ENCODE measurements at regions not wholly inside any gene's neighbourhood (a gene's known extent, or its start where the extent isn't known, plus 50 kb on each side); places are given as distances from the start of the nearest gene placed in this dataset.

DNA sequence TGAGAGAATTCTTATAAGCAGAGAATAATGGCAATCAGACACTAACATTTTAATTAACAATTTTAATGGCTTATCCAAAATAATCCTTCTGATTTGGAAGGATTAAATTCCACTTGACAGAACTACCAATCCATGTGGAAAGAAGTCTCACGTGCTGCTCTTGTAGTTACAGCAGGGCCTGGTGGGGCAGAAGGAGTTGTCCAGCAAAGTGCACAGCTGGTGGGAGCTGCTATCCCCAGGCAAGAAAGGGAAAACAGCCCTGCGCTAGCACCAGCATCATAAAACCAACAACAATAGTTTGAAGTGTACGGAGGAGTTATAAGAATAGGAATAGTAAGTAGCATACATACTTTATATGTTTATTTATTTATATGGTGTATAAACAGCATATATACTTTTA, 127.4 kb upstream of the TRIM2 start:
- no peak for DNase-seq (ENCODE audit: low spot score)

- DNase-seq (ENCODE audit: low spot score), result no peak
These were observed 124.3 kb upstream of the TRIM2 start for GRCh38 chr4:153079857-153080391.

DNA sequence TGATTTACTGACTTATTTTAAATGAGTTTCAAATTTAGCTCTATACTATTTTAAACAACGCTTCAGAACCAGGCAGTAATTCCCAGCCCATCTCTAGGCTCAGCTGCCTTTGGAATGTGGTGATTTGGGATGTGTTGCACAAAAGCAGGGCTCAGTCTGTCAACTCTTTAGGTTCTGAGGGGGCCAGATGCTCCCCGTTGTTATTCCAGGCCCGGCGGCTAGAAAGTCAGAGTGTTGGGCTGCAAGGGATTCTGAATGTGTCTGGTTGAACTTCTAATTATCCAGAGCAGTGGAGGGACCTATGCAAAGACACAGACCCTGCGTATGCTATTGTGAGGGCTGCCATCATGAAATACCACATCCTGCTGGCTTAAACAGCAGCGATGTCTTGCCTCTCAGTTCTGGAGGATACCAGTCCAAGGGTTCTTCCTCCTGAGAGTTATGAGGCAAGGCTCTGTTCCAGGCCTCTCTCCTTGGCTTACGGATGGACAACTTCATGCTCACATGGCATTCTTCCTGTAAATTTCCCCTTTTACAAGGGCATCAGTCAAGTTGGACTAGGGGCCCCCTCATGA, 123.2 kb upstream of the TRIM2 start:
- DNase-seq (ENCODE audit: low spot score), result no peak

DNA sequence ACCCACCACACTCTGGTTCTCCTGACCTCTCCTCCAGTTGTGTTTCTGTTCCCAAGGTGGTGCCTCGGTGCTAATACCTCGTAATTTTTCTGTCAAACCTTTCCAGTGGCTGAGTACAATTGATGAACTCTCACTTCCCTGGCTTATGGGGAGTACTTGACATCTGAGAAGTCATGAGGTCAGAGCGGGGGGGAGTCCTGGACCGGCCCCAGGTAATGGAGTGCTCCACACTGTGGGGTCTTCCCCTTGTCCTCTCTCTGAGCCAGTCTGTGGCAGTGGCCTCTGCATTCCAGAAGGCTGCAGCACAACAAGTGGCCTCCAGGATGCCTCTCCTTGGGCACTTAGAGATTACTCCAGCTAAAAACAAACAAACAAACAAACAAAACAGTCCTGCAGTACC, 122.5 kb upstream of the TRIM2 start:
- DNase-seq (ENCODE audit: low spot score), result no peak

DNA sequence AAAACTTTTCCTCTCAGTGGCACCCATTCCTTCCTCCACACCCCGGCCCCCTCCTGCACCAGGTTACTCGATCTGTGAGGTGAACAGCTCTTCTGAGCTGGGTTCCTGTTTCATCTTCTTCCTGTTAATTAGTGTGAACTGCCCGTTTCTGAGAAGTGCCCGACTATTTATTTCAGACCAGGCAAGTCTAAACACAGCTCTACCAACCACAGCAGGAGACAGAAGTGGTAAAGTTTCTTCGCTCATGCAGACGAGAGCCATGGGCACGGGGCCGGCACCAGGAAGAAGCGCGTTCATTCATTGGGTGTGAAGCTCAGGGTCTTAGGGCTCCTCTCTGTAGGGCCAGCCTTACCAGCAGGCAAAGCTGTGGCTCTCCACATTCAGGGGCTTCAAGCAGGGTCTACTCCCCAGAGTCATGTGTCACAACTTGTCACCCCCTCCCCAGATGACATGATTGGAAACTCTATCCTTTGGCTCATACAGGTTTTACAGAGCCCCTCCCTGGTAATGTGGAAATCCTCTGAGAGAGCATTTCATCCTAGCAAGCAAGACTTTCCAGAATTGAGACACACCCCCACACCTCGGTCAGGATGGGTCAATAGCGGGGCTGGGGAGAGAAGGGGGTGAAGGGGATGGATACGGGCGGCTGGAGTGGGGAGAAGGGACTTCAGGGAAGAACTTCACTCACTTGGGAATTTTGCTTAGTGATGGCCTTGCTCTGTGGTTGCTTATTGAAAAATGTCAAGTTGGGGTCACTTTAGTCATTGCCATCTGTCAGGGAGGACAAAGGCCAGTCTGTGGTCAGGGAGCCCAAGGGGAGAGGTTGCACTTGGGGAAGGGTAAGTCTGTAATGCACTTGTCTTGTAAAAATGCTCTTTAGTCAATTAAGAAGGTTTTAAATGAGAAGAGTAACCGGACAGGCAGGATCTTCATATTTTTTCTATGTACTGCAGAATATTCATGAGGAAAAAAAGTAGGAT, 121.6 kb upstream of the TRIM2 start:
- no peak for DNase-seq (ENCODE audit: low spot score)

DNA sequence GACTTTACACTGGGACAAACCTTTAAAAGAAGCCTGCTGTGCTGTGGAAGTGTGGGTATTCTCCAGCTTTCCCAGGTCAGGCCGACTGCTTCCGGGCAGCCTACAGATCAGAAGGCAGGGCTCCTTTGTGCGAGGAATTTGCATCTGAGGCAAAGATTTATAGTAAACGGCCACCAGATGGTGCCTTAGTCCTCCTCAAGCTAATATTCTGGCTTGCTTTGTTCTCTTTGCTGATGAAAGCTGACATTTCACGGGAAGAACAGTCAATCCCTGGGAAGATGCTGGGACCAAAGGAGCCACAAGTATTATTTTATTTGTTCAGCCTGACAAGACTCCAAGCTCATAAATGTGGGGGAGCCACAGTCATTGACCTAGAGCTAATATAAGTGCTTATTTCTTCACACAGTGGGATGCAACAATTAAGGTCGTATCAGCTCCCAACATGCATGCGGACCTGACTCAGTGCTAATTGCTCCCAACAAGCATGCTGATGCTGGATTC, 120.7 kb upstream of the TRIM2 start:
- DNase-seq (ENCODE audit: low spot score), result peak; percentile 73

DNA sequence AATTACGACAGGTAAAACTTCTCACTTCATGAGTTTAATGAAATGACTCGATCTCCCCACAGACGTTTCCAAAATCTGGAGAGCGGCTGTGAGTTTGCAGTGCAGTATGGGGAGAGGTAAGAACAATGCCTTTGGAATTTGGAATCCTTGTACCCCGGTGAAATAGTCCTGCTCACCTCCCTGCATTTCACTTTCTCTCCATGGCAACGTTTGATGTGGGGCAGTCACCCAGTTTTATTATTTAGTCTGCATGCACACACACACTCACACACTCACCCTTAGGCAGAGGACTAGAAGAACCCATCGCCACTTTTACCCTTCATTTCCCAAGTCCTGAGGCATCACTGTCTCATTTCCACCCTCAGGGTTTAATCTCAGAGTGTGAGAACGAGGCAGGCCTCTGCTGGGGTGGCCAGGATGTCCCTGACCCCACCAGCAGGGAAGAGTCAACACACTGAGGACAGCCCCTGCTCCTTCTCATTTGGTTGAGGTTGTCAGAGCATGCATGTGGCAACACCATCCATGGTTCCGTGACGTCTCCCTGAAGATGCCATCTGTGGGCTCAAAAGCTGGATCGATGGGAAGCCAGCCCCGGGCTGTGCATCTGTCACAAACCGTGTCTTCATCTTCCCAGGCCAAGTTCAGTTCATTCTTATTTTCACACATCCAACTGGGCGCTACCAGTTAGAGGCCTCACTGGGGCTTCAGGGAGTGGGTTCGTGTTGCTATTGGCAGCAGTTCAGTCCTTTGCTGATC, 119.8 kb upstream of the TRIM2 start:
- no peak for DNase-seq (ENCODE audit: low spot score)

DNA sequence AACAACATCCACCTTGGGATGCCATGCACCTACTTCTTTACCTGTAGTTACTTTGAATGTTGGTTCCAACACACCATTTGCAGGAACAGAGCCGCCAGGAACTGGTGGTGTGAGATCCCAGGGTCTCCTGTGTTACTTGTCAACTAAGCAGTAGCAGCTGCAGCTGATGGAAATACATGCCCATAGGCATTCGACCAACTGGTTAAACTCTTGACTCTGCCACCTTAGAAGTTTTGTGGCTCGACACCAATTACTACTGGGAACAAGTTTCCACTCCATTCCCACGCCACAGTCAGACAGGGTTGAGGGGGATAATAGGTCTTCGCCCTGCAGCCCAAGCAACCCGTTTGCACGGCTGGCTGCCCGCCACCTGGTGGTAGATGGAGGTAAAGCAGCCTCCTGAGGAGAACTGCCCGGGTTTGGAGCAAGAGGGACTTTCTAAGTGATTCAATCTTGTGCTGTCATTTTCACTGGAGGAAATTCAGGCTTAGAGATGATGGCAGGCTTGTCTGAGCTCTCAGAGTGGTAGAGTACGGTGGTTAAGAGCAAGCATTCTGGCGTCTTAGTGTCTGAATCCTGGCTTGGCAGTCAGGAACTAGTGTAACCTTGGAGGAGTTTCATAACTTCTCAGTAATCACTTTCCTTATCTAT, 119.1 kb upstream of the TRIM2 start:
- peak; percentile 91 for DNase-seq (ENCODE audit: low spot score)

GRCh38 chr4:153087671-153088194, 116.5 kb upstream of the TRIM2 start:
- no peak for DNase-seq (ENCODE audit: low spot score)

- DNase-seq (ENCODE audit: low spot score), result no peak
These were observed 114.5 kb upstream of the TRIM2 start for GRCh38 chr4:153089742-153090141.

DNA sequence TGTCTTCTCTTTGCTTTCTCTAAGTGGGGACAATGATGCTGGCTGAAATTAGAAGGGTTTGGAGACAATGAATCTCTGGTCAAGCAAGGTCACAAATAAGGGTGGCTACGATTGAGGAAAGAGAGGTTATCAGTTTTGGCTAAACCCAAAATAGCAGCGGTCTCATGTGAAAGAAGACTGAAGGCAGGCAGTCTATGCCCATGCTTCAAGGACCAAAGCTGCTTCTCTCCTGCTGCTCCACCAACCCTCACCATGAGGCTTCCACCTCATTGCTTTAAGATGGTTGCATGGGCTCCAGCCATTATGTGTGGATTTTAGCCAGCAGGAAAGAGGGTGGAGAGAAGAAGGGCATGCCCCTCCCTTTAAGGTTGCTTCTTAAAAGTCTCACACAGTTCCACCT, 114.1 kb upstream of the TRIM2 start:
- no peak for DNase-seq (ENCODE audit: low spot score)

GRCh38 chr4:153090670-153091385, 113.4 kb upstream of the TRIM2 start:
- DNase-seq (ENCODE audit: low spot score), result no peak

DNA sequence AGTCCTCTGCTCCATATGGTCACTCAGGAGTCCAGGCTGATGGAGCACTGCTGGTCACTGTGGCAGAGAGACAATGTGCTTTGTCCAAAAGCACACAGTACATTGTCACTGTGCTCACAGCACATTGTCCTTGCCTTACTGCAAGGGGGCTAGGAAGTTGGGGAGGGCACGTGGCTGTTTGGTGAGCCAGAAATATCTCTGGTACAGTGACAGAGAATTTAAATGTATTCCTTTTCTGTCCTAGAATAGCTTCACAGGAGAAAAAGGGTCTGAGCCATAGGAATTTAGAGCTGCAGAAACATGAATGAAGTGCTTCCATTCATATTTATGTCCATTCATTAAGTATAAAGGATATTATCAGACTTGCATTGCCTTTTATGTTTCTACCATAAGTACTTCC, 110.8 kb upstream of the TRIM2 start:
- no peak for DNase-seq (ENCODE audit: low spot score)

DNA sequence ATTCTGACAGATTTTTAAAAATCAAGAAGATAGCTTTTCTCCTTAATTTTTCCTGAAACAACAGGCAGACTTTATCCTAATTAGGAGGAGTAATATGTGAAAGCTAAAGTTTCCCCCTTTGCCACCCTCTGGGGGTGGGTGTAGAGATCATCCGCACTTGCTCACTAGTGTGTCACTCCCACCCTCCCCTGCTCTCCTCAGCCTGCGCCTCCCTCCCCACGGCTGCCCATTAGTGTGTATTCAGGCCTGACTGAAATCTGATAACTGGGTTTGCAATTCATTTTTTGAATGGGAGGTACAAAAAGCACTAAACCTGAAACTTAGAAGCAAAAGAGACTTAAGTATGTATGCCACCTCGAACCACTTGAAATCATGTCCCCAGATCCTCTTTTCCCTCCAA, 110.4 kb upstream of the TRIM2 start:
- no peak for DNase-seq (ENCODE audit: low spot score)

DNA sequence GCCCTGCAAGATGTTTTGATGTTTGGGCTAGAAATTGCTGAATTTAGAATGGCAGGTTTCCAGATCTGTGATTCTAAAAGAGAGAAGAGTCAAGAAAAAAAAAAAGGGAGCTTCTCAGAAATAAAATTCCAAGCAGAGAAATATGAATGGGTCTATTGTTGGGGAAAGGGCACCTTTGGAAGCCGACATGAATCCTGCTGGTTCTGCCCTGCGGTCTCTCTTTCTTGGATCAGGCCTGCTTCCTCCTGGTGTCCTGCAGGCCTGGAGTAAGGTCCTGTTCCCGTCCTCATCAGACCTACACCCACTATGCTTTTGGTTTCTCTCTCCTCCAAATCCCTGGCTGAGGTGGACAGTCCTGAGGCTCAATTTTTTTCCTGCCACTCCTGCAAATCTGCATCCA, 109.8 kb upstream of the TRIM2 start:
- DNase-seq (ENCODE audit: low spot score), result no peak

GRCh38 chr4:153095448-153096204, 108.6 kb upstream of the TRIM2 start:
- no peak for DNase-seq (ENCODE audit: low spot score)

- no peak for DNase-seq (ENCODE audit: low spot score)
These were observed 107.9 kb upstream of the TRIM2 start for GRCh38 chr4:153096344-153096743.

- DNase-seq (ENCODE audit: low spot score), result no peak
These were observed 105.8 kb upstream of the TRIM2 start for GRCh38 chr4:153098427-153098826.

- DNase-seq (ENCODE audit: low spot score), result no peak
These were observed 104.7 kb upstream of the TRIM2 start for GRCh38 chr4:153099391-153100140.

All from ecto neural progenitor cell (in vitro differentiated cells).